Neural cell (in vitro differentiated cells): ENCODE measurements at regions not wholly inside any gene's neighbourhood (a gene's known extent, or its start where the extent isn't known, plus 50 kb on each side); places are given as distances from the start of the nearest gene placed in this dataset.

Source experiments
- H2AFZ ChIP-seq: fragments of 200-600, 300-800 bp; sonication (generic), shearing (Covaris generic); 2 replicates; pipeline ENCODE4 v1.6.0; 2014; ENCODE audit warnings: low read depth, mild to moderate bottlenecking, antibody characterized with exemption, low read length, moderate library complexity
- H3F3A ChIP-seq: fragments of 200-600 bp; shearing (Covaris generic); 2 replicates; pipeline ENCODE4 v1.6.1; 2016; ENCODE audit warnings: mild to moderate bottlenecking, moderate library complexity, mixed read lengths, antibody characterized with exemption, low read length; ENCODE audit not compliant: insufficient read depth, poor library complexity, severe bottlenecking
- H3K27ac ChIP-seq: fragments of 200-600, 300-800 bp; sonication (generic), shearing (Covaris generic); 2 replicates; pipeline ENCODE4 v1.5.1; 2014; ENCODE audit warnings: mild to moderate bottlenecking, low read length, moderate library complexity
- H3K27me3 ChIP-seq: fragments of 300-800, 200-600 bp; sonication (generic), shearing (Covaris generic); 2 replicates; pipeline ENCODE4 v1.6.0; 2014; ENCODE audit warnings: mild to moderate bottlenecking, low read depth, low read length, moderate library complexity; ENCODE audit not compliant: insufficient read depth
- H3K36me3 ChIP-seq: fragments of 300-800, 200-600 bp; sonication (generic), shearing (Covaris generic); 2 replicates; pipeline ENCODE4 v1.5.1; 2014; ENCODE audit warnings: mild to moderate bottlenecking, antibody characterized with exemption, low read length, moderate library complexity; ENCODE audit not compliant: insufficient read depth
- H3K4me2 ChIP-seq: fragments of 300-800, 200-600 bp; sonication (generic), shearing (Covaris generic); 2 replicates; pipeline ENCODE4 v1.6.0; 2014; ENCODE audit warnings: mild to moderate bottlenecking, low read length
- H3K4me3 ChIP-seq: fragments of 300-800, 200-600 bp; sonication (generic), shearing (Covaris generic); 2 replicates; pipeline ENCODE4 v1.5.1; 2014; ENCODE audit warnings: mild to moderate bottlenecking, low read length, moderate library complexity
- H3K79me2 ChIP-seq: fragments of 200-600 bp; shearing (Covaris generic); replicated peaks from 2 replicates; pipeline ENCODE4 v1.6.0; 2014; ENCODE audit warnings: mild to moderate bottlenecking, low read length, moderate library complexity; ENCODE audit not compliant: insufficient read depth
- H3K9ac ChIP-seq: fragments of 300-800, 200-600 bp; sonication (generic), shearing (Covaris generic); 2 replicates; pipeline ENCODE4 v1.6.1; 2016; ENCODE audit warnings: mild to moderate bottlenecking, low read length, mixed read lengths
- H3K9me2 ChIP-seq: fragments of 200-600 bp; shearing (Covaris generic); 2 replicates; pipeline ENCODE4 v1.6.1; 2016; ENCODE audit warnings: mild to moderate bottlenecking, low read length, mixed read lengths; ENCODE audit not compliant: insufficient read depth
- H3K9me3 ChIP-seq: fragments of 200-600, 300-800 bp; sonication (generic), shearing (Covaris generic); 2 replicates; pipeline ENCODE4 v1.6.1; 2016; ENCODE audit warnings: mild to moderate bottlenecking, mixed run types, low read length, moderate library complexity, mixed read lengths
- H4K20me1 ChIP-seq: fragments of 200-600 bp; shearing (Covaris generic); 2 replicates; pipeline ENCODE4 v1.6.1; 2016; ENCODE audit warnings: mild to moderate bottlenecking, mixed run types; ENCODE audit not compliant: insufficient read depth
- EP300 ChIP-seq: fragments of 450-650 bp; conservative IDR thresholded peaks from 2 replicates; pipeline ENCODE4 v1.6.1; 2014; ENCODE audit warnings: antibody characterized with exemption, mild to moderate bottlenecking, moderate library complexity; ENCODE audit not compliant: poor library complexity, severe bottlenecking
- EZH2 ChIP-seq: fragments of 200-600, 300-800 bp; shearing (Covaris generic), sonication (generic); IDR thresholded peaks from 2 replicates; pipeline ENCODE4 v1.6.1; 2014; ENCODE audit warnings: antibody characterized with exemption, low read length, borderline replicate concordance, mild to moderate bottlenecking; ENCODE audit not compliant: insufficient read depth, poor library complexity, severe bottlenecking
- MXI1 ChIP-seq: fragments of 450-650 bp; conservative IDR thresholded peaks from 2 replicates; pipeline ENCODE4 v1.6.1; 2014; ENCODE audit warnings: antibody characterized with exemption, mild to moderate bottlenecking; ENCODE audit not compliant: poor library complexity, severe bottlenecking
- POLR2AphosphoS5 ChIP-seq: IDR thresholded peaks from 2 replicates; pipeline ENCODE4 v1.6.1; 2012
- RAD21 ChIP-seq: fragments of 450-650 bp; conservative IDR thresholded peaks from 2 replicates; pipeline ENCODE4 v1.6.1; 2014; ENCODE audit warnings: antibody characterized with exemption, mild to moderate bottlenecking, moderate library complexity
- SMC3 ChIP-seq: fragments of 450-650 bp; conservative IDR thresholded peaks from 2 replicates; pipeline ENCODE4 v1.6.1; 2014; ENCODE audit warnings: antibody characterized with exemption, mild to moderate bottlenecking, moderate library complexity; ENCODE audit not compliant: poor library complexity
- TAF1 ChIP-seq: IDR thresholded peaks from 2 replicates; pipeline ENCODE4 v1.6.1; 2012; ENCODE audit warnings: low read depth
- TF ChIP-seq, protein P1 (sequence below): IDR thresholded peaks from 2 replicates; pipeline ENCODE4 v1.6.1; 2012; ENCODE audit warnings: borderline replicate concordance
- TF ChIP-seq, protein P2 (sequence below): fragments of 450-650 bp; IDR thresholded peaks from 2 replicates; pipeline ENCODE4 v1.5.1; 2014; ENCODE audit warnings: antibody characterized with exemption, mild to moderate bottlenecking, moderate library complexity; ENCODE audit not compliant: poor library complexity, severe bottlenecking

DNA sequence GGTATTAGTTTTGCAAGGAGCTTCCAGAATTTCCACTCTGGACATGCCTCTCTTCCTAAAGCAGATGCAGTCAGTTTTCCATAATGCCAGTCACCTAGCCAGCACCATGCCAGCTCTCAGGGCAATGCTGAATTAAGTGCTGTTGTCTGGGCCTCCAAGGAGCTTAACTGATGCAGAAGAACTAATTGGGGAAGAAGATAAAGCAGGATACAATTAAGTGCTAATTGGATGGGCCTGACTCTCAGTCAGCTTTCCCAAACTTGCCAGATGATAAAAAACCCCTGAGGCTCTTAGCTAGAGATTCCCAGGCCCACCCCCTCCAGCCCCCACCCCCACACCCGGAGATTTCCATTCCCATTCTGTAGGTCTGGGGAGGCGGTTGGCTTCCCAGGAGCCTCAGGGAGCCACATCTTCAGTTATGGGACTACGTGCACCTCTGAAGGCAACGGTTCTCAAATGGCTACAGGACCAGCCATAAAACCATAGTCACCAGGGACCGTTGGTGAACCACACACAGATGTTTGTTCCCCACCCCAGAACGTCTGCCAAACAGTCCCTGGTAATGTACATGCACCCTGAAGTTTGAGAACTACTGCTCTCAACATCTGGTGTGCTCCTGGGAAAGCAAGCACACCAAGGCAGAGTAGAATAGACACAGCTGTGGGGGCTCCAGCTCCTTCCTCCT is 499.1 kb upstream of the CDH5 start:
- Histone ChIP-seq H2AFZ (no peak overlapping the region), H3K4me3 (no peak overlapping the region), H3K27ac (no peak overlapping the region), H3K9me3 (no peaks in the 10 kb centered on the region), H4K20me1 (no peaks in the 10 kb centered on the region), H3K4me2 (no peak overlapping the region), H3K79me2 (no peaks in the 10 kb centered on the region), H3K36me3 (no peaks in the 10 kb centered on the region), H3K9ac (no peak overlapping the region), H3F3A (no peaks in the 10 kb centered on the region), H3K27me3 (no peaks in the 10 kb centered on the region), H3K9me2 (no peaks in the 10 kb centered on the region)
- no peak for TF ChIP-seq SMC3
- TF ChIP-seq TAF1: no peak
- TF ChIP-seq MXI1: no peak
- TF ChIP-seq, protein P1, sequence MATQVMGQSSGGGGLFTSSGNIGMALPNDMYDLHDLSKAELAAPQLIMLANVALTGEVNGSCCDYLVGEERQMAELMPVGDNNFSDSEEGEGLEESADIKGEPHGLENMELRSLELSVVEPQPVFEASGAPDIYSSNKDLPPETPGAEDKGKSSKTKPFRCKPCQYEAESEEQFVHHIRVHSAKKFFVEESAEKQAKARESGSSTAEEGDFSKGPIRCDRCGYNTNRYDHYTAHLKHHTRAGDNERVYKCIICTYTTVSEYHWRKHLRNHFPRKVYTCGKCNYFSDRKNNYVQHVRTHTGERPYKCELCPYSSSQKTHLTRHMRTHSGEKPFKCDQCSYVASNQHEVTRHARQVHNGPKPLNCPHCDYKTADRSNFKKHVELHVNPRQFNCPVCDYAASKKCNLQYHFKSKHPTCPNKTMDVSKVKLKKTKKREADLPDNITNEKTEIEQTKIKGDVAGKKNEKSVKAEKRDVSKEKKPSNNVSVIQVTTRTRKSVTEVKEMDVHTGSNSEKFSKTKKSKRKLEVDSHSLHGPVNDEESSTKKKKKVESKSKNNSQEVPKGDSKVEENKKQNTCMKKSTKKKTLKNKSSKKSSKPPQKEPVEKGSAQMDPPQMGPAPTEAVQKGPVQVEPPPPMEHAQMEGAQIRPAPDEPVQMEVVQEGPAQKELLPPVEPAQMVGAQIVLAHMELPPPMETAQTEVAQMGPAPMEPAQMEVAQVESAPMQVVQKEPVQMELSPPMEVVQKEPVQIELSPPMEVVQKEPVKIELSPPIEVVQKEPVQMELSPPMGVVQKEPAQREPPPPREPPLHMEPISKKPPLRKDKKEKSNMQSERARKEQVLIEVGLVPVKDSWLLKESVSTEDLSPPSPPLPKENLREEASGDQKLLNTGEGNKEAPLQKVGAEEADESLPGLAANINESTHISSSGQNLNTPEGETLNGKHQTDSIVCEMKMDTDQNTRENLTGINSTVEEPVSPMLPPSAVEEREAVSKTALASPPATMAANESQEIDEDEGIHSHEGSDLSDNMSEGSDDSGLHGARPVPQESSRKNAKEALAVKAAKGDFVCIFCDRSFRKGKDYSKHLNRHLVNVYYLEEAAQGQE: no peak
- no peak for TF ChIP-seq RAD21
- TF ChIP-seq EZH2: no peak
- TF ChIP-seq, protein P2, sequence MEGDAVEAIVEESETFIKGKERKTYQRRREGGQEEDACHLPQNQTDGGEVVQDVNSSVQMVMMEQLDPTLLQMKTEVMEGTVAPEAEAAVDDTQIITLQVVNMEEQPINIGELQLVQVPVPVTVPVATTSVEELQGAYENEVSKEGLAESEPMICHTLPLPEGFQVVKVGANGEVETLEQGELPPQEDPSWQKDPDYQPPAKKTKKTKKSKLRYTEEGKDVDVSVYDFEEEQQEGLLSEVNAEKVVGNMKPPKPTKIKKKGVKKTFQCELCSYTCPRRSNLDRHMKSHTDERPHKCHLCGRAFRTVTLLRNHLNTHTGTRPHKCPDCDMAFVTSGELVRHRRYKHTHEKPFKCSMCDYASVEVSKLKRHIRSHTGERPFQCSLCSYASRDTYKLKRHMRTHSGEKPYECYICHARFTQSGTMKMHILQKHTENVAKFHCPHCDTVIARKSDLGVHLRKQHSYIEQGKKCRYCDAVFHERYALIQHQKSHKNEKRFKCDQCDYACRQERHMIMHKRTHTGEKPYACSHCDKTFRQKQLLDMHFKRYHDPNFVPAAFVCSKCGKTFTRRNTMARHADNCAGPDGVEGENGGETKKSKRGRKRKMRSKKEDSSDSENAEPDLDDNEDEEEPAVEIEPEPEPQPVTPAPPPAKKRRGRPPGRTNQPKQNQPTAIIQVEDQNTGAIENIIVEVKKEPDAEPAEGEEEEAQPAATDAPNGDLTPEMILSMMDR: no peak
- no peak for TF ChIP-seq EP300
- TF ChIP-seq POLR2AphosphoS5: no peak

DNA sequence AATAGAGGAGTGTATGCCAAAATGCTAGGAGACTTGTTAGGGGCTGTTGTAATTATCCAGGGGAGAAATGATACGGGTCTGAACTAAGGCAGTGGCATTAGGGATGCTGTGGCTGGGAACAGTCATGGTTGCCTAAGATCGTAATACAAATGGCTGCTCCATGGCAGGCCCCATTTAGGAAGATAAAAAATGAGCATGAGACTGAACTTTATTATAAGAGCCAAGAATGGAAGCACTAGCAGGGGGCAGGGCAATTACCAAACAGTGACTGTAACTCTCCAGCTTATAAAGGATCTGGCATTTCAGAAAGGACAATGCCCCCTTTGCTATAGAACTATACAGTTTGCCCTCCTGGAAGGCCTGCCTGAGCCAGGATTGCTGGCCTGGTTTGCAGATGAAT is 503.3 kb upstream of the CDH5 start:
- Histone ChIP-seq H3K27me3 (no peaks in the 10 kb centered on the region), H2AFZ (no peak overlapping the region), H4K20me1 (no peaks in the 10 kb centered on the region), H3K27ac (no peak overlapping the region), H3K9me2 (no peaks in the 10 kb centered on the region), H3K79me2 (no peaks in the 10 kb centered on the region), H3F3A (no peaks in the 10 kb centered on the region), H3K4me2 (no peak overlapping the region), H3K4me3 (no peak overlapping the region), H3K9ac (no peak overlapping the region), H3K9me3 (no peaks in the 10 kb centered on the region), H3K36me3 (no peaks in the 10 kb centered on the region)
- TF ChIP-seq RAD21 (no peak), TAF1 (no peak), POLR2AphosphoS5 (no peak), MXI1 (no peak), SMC3 (no peak), EZH2 (no peak), EP300 (no peak)
- TF ChIP-seq, protein P2: no peak
- TF ChIP-seq, protein P1: no peak
